SK-N-SH (cell line): ENCODE measurements at regions not wholly inside any gene's neighbourhood (a gene's known extent, or its start where the extent isn't known, plus 50 kb on each side); places are given as distances from the start of the nearest gene placed in this dataset.

Experiments
- EP300 ChIP-seq, 2 experiments: IDR thresholded peaks; 2 replicates each; pipeline versions ENCODE4 v1.4.0 to v1.6.1; 2012; ENCODE audit warnings: borderline replicate concordance in 1 of 2, low read depth in 1 of 2, low read length in 1 of 2
- FOXJ3 ChIP-seq: sonication (generic); formaldehyde crosslinking; IDR thresholded peaks from 2 replicates; pipeline ENCODE4 v1.5.1; 2020; ENCODE audit warnings: mild to moderate bottlenecking, missing genetic modification reagents
- GATA2 ChIP-seq: sonication (generic); formaldehyde crosslinking; IDR thresholded peaks from 2 replicates; pipeline ENCODE4 v1.5.0; 2020; ENCODE audit warnings: mild to moderate bottlenecking, missing genetic modification reagents
- JUND ChIP-seq: IDR thresholded peaks from 2 replicates; pipeline ENCODE4 v1.4.0; 2012
- MXI1 ChIP-seq: IDR thresholded peaks from 2 replicates; pipeline ENCODE4 v1.6.1; 2012; ENCODE audit warnings: mild to moderate bottlenecking, low read depth, low read length, improper control_type of control experiment
- POLR2AphosphoS5 ChIP-seq: IDR thresholded peaks from 2 replicates; pipeline ENCODE4 v1.6.1; 2012; ENCODE audit warnings: low read depth, low read length
- SIN3A ChIP-seq: IDR thresholded peaks from 2 replicates; pipeline ENCODE4 v1.6.1; 2012; ENCODE audit warnings: low read depth, mild to moderate bottlenecking, low read length, moderate library complexity, borderline replicate concordance
- TF ChIP-seq, protein P1 (sequence below): fragments of 200-600 bp; sonication (generic); IDR thresholded peaks from 2 replicates; pipeline ENCODE4 v1.6.1; 2017; ENCODE audit warnings: antibody characterized with exemption, mild to moderate bottlenecking, moderate library complexity
- TF ChIP-seq, protein P2 (sequence below): IDR thresholded peaks from 2 replicates; pipeline ENCODE4 v1.6.1; 2012; ENCODE audit warnings: mild to moderate bottlenecking, low read depth, low read length, moderate library complexity
- TF ChIP-seq, protein P3 (sequence below): IDR thresholded peaks from 2 replicates; pipeline ENCODE4 v1.4.0; 2012; ENCODE audit warnings: low read depth, borderline replicate concordance

DNA sequence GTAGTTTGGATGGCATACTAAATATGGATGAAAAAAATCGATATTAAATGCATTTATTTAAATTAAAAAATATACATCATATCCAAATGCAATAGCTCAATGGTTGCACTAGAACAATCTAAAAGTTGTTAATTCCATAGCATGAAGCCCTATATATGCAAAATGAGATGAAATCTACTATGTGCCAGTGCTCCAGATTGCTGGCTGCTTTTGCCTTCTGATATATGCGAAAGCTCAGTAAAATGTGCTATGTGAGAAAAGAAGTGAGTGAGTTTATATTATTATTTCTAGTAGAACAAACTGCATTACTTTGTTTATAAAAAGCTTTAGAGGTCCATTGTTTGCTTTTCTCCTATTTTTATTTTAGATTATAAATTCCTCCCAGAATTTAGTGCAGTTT, 186.7 kb downstream of the MAT2B start:
- TF ChIP-seq, protein P1, sequence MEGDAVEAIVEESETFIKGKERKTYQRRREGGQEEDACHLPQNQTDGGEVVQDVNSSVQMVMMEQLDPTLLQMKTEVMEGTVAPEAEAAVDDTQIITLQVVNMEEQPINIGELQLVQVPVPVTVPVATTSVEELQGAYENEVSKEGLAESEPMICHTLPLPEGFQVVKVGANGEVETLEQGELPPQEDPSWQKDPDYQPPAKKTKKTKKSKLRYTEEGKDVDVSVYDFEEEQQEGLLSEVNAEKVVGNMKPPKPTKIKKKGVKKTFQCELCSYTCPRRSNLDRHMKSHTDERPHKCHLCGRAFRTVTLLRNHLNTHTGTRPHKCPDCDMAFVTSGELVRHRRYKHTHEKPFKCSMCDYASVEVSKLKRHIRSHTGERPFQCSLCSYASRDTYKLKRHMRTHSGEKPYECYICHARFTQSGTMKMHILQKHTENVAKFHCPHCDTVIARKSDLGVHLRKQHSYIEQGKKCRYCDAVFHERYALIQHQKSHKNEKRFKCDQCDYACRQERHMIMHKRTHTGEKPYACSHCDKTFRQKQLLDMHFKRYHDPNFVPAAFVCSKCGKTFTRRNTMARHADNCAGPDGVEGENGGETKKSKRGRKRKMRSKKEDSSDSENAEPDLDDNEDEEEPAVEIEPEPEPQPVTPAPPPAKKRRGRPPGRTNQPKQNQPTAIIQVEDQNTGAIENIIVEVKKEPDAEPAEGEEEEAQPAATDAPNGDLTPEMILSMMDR, result no peak
- TF ChIP-seq EP300 (IDR thresholded peaks at IDR 0.05; ENCODE audit: borderline replicate concordance in 1 of 2, low read depth in 1 of 2, low read length in 1 of 2) (no peak), JUND (no peak), MXI1 (no peak), POLR2AphosphoS5 (no peak), FOXJ3 (CRISPR knock-in tag) (no peak), GATA2 (no peak), SIN3A (no peak)
- TF ChIP-seq, protein P2, sequence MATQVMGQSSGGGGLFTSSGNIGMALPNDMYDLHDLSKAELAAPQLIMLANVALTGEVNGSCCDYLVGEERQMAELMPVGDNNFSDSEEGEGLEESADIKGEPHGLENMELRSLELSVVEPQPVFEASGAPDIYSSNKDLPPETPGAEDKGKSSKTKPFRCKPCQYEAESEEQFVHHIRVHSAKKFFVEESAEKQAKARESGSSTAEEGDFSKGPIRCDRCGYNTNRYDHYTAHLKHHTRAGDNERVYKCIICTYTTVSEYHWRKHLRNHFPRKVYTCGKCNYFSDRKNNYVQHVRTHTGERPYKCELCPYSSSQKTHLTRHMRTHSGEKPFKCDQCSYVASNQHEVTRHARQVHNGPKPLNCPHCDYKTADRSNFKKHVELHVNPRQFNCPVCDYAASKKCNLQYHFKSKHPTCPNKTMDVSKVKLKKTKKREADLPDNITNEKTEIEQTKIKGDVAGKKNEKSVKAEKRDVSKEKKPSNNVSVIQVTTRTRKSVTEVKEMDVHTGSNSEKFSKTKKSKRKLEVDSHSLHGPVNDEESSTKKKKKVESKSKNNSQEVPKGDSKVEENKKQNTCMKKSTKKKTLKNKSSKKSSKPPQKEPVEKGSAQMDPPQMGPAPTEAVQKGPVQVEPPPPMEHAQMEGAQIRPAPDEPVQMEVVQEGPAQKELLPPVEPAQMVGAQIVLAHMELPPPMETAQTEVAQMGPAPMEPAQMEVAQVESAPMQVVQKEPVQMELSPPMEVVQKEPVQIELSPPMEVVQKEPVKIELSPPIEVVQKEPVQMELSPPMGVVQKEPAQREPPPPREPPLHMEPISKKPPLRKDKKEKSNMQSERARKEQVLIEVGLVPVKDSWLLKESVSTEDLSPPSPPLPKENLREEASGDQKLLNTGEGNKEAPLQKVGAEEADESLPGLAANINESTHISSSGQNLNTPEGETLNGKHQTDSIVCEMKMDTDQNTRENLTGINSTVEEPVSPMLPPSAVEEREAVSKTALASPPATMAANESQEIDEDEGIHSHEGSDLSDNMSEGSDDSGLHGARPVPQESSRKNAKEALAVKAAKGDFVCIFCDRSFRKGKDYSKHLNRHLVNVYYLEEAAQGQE, result no peak
- TF ChIP-seq, protein P3, sequence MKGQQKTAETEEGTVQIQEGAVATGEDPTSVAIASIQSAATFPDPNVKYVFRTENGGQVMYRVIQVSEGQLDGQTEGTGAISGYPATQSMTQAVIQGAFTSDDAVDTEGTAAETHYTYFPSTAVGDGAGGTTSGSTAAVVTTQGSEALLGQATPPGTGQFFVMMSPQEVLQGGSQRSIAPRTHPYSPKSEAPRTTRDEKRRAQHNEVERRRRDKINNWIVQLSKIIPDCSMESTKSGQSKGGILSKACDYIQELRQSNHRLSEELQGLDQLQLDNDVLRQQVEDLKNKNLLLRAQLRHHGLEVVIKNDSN, result no peak
